HG03521 (cell line): ENCODE measurements at regions not wholly inside any gene's neighbourhood (a gene's known extent, or its start where the extent isn't known, plus 50 kb on each side); places are given as distances from the start of the nearest gene placed in this dataset.

Experiments used
- ATAC-seq: cut with Tn5 transposase; IDR thresholded peaks from one replicate; pipeline ENCODE4 v1.9.1; 2021; ENCODE audit warnings: mild to moderate bottlenecking, moderate library complexity; ENCODE audit not compliant: unreplicated experiment

- no peak for ATAC-seq
These were observed 54.6 kb upstream of the PARM1 start for GRCh38 chr4:74878323-74878722.

GRCh38 chr4:74875451-74875850 lies 57.5 kb upstream of the PARM1 start:
- ATAC-seq, result no peak

GRCh38 chr4:74874753-74875367 lies 58.1 kb upstream of the PARM1 start:
- peak; percentile 57 for ATAC-seq

- peak; percentile 91 for ATAC-seq
These were observed 59.2 kb upstream of the PARM1 start for GRCh38 chr4:74873545-74874301.

- no peak for ATAC-seq
These were observed 64.7 kb upstream of the BTC start for GRCh38 chr4:74858921-74859562.

GRCh38 chr4:74855879-74856278 lies 61.6 kb upstream of the BTC start:
- ATAC-seq, result no peak

- no peak for ATAC-seq
These were observed 54.5 kb upstream of the BTC start for GRCh38 chr4:74848774-74849173.

- ATAC-seq, result no peak
These were observed 51.5 kb upstream of the BTC start for GRCh38 chr4:74845834-74846233.
